ENCODE measurements at regions not wholly inside any gene's neighbourhood (a gene's known extent, or its start where the extent isn't known, plus 50 kb on each side); places are given as distances from the start of the nearest gene placed in this dataset.

DNA sequence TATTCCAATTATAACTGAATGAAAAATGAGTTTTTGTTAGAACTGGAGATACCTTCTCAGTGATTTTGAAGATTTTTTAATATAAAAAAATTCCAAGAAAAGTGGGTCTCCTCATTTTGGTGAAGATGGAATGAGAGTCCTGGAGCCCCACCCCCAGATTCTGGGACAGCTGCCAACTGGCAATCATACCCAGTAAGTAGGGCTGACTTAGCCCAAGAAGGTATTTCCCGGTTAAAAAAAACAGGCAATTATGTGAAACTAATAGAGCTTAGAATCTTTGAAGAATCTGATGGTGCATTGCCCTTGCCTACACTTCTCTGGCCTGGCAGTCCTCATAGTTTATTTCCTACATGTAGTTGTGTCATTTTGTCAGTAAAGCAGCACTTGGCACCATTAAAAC is 52.8 kb upstream of the VWDE start:
- H3K27ac ChIP-seq, result no peak overlapping the region
- H3K36me3 ChIP-seq, result no peaks in the 10 kb centered on the region
- H3K9me3 ChIP-seq, result no peaks in the 10 kb centered on the region
- no peaks in the 10 kb centered on the region for H3K27me3 ChIP-seq
- 11 to 31% (median 16%) methylated on average over 1 of the region's 1 CpG for WGBS, 5 donors
- H3K4me3 ChIP-seq, result no peak overlapping the region
- no peaks in the 10 kb centered on the region for H3K4me1 ChIP-seq
- intact Hi-C loops (cut with DNase I; ENCODE audit: low total_unique reads), result no loop called here
- TF ChIP-seq POLR2A (IDR thresholded peaks at IDR 0.05), result no peak
- TF ChIP-seq, protein P1, sequence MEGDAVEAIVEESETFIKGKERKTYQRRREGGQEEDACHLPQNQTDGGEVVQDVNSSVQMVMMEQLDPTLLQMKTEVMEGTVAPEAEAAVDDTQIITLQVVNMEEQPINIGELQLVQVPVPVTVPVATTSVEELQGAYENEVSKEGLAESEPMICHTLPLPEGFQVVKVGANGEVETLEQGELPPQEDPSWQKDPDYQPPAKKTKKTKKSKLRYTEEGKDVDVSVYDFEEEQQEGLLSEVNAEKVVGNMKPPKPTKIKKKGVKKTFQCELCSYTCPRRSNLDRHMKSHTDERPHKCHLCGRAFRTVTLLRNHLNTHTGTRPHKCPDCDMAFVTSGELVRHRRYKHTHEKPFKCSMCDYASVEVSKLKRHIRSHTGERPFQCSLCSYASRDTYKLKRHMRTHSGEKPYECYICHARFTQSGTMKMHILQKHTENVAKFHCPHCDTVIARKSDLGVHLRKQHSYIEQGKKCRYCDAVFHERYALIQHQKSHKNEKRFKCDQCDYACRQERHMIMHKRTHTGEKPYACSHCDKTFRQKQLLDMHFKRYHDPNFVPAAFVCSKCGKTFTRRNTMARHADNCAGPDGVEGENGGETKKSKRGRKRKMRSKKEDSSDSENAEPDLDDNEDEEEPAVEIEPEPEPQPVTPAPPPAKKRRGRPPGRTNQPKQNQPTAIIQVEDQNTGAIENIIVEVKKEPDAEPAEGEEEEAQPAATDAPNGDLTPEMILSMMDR (IDR thresholded peaks at IDR 0.05), result no peak
- TF ChIP-seq EP300 (IDR thresholded peaks at IDR 0.05), result no peak
- TF ChIP-seq POLR2AphosphoS5 (IDR thresholded peaks at IDR 0.05), result no peak
- no peak for DNase-seq

DNA sequence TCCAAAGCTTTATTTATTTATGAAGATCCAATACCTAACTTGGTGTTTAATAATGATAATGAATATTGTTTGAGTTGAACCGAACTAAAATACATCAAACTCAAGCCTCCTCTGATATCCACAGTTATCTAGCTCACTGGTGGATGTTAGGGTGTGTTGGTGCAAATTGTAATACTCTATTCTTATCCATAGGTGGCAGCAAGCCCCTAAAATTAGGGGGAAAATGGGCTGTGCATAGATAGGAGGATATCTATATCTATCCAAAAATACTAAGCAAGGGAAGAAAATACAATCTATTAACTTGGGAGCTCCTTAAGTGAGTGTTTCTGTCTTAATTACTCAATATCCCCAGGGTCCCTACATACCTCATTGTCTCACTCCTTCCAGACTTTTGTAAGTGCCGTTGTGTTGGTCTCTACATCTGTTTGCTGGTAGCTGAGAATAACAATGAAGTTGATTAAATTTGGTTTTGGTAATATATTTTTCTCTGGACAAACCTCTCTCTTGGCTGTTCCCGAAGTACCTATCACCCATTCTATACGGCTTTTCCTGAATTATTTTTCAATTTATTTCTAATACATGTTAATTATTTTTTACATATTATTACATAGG is 55.0 kb upstream of the VWDE start:
- H3K4me3 ChIP-seq, result no peak overlapping the region
- DNase-seq, result peak in 1 of 2 donors; percentile 58
- no peaks in the 10 kb centered on the region for H3K27me3 ChIP-seq
- TF ChIP-seq, protein P1 (IDR thresholded peaks at IDR 0.05), result peak in 5 of 7 experiments; percentile 19 to 58 (median 48)
- TF ChIP-seq POLR2A (IDR thresholded peaks at IDR 0.05) (no peak), EP300 (IDR thresholded peaks at IDR 0.05) (no peak), POLR2AphosphoS5 (IDR thresholded peaks at IDR 0.05) (no peak)
- intact Hi-C loops (cut with DNase I; ENCODE audit: low total_unique reads), result no loop called here
- H3K9me3 ChIP-seq, result no peaks in the 10 kb centered on the region
- H3K27ac ChIP-seq, result no peak overlapping the region
- 27 to 45% (median 37%) methylated on average over 4 of the region's 4 CpGs for WGBS, 5 donors
- H3K36me3 ChIP-seq, result no peaks in the 10 kb centered on the region
- no peaks in the 10 kb centered on the region for H3K4me1 ChIP-seq

DNA sequence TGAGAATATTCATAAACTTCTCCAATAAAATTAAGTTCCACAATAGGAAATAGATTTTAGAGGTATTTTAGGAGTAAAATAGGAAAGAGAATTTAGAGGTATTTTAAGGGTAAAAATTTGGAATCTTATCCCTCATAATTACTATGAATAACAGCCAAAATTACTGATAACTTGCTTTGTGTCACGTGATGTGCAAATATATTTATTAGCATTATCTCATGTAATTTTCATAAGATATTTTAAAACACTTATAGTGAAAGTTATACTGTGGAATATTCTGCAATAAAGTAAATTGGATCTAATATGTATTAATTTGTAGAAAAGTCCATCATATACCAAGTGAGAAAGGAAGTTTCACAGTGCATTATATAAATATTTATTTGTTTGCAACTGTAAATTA is 64.2 kb upstream of the VWDE start:
- Histone ChIP-seq H3K9me3 (no peaks in the 10 kb centered on the region), H3K36me3 (no peaks in the 10 kb centered on the region), H3K4me1 (no peaks in the 10 kb centered on the region), H3K4me3 (no peak overlapping the region), H3K27ac (no peak overlapping the region), H3K27me3 (no peaks in the 10 kb centered on the region)
- WGBS, 5 donors, result 35 to 78% (median 75%) methylated on average over 1 of the region's 1 CpG
- TF ChIP-seq EP300 (IDR thresholded peaks at IDR 0.05), result no peak
- TF ChIP-seq, protein P1 (IDR thresholded peaks at IDR 0.05), result no peak
- no peak for TF ChIP-seq POLR2A (IDR thresholded peaks at IDR 0.05)
- no peak for TF ChIP-seq POLR2AphosphoS5 (IDR thresholded peaks at IDR 0.05)
- DNase-seq, result no peak
- intact Hi-C loops (cut with DNase I; ENCODE audit: low total_unique reads), result no loop called here

- no peaks in the 10 kb centered on the region for H3K9me3 ChIP-seq
- DNase-seq, result no peak
- 70 to 78% (median 73%) methylated on average over 5 of the region's 5 CpGs for WGBS, 5 donors
- no peaks in the 10 kb centered on the region for H3K36me3 ChIP-seq
- no peak overlapping the region for H3K4me3 ChIP-seq
- intact Hi-C loops (cut with DNase I; ENCODE audit: low total_unique reads), result no loop called here
- no peak overlapping the region for H3K27ac ChIP-seq
- TF ChIP-seq POLR2AphosphoS5 (IDR thresholded peaks at IDR 0.05) (no peak), EP300 (IDR thresholded peaks at IDR 0.05) (no peak), POLR2A (IDR thresholded peaks at IDR 0.05) (no peak)
- TF ChIP-seq, protein P1 (IDR thresholded peaks at IDR 0.05), result no peak
- no peaks in the 10 kb centered on the region for H3K27me3 ChIP-seq
- no peaks in the 10 kb centered on the region for H3K4me1 ChIP-seq
Measured at GRCh38 chr7:12469568-12469967, 65.9 kb upstream of the VWDE start.

All from stomach (tissue), 8 donors.